ENCODE measurements at regions not wholly inside any gene's neighbourhood (a gene's known extent, or its start where the extent isn't known, plus 50 kb on each side); places are given as distances from the start of the nearest gene placed in this dataset.
A peak's percentile ranks its signal among the peaks of the same experiment; 100 is the strongest.

DNA sequence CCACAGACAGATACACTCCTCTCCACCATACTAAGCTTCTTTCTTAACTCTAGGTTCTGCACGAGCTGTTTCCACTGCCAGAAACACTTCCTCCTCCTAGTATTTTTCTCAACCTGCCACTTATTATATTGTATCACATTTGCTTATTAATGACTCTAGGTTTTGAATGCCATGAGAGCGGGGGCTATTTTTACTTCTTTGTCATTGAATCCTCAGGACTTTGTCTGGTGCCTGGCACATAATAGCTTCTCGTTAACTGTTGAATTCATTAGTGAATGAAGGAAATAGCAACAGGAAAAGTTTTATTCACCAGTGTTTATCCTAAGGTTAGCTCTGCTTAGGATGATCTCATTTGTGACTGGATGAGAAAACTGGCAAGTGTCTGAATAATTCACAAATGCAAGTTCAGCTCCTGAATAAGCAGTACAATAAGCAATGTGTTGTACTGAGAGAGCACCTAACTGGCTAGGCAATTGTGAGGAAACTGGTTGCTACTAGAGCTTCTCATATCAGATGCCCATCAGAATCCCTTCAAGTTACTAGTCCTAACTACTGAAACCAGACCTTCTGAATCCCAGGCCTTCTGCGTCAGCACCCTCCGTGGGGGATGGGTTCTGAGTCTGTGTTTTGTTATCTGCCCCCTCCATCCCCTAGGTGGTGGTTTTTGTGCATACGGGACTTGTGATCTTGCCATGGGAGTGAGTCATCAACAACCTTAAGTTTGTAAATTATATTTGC, 92.7 kb downstream of the LSMEM1 start:
- H3K27ac Mint-ChIP-seq: peak overlapping the region; percentile 13 to 70 (median 69)
- TF ChIP-seq, protein P1, sequence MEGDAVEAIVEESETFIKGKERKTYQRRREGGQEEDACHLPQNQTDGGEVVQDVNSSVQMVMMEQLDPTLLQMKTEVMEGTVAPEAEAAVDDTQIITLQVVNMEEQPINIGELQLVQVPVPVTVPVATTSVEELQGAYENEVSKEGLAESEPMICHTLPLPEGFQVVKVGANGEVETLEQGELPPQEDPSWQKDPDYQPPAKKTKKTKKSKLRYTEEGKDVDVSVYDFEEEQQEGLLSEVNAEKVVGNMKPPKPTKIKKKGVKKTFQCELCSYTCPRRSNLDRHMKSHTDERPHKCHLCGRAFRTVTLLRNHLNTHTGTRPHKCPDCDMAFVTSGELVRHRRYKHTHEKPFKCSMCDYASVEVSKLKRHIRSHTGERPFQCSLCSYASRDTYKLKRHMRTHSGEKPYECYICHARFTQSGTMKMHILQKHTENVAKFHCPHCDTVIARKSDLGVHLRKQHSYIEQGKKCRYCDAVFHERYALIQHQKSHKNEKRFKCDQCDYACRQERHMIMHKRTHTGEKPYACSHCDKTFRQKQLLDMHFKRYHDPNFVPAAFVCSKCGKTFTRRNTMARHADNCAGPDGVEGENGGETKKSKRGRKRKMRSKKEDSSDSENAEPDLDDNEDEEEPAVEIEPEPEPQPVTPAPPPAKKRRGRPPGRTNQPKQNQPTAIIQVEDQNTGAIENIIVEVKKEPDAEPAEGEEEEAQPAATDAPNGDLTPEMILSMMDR (IDR thresholded peaks at IDR 0.05; ENCODE audit: unreplicated experiment in 3 of 3): no peak
- H3K4me1 Mint-ChIP-seq: peaks cover 27% of the 10 kb centered on the region
- peaks cover 5% of the 10 kb centered on the region for H3K9me3 Mint-ChIP-seq
- H3K36me3 Mint-ChIP-seq (ENCODE audit: low read depth): no peaks in the 10 kb centered on the region
- no peaks in the 10 kb centered on the region for H3K27me3 Mint-ChIP-seq (ENCODE audit: low read depth)
- H3K4me3 Mint-ChIP-seq: no peak overlapping the region

DNA sequence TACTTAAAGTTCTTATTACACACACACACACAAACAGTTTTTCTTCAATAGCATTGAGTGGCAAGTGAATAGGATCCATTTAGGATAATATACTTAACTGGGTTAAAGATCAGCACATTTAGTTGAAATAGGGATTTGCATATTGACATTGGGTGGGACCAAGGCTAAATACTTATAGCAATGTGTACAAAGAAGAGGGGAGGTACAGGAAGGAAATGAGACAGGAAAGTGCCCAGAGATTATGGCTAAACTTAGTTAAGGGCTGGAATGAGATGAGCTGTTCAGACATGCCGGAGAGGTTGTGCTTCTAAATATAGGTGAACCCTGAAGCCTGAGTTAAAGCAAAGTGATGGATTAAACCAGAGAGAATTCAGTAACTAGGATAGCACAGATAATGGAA, 95.1 kb downstream of the LSMEM1 start:
- H3K4me3 Mint-ChIP-seq: no peak overlapping the region
- H3K36me3 Mint-ChIP-seq (ENCODE audit: low read depth): no peaks in the 10 kb centered on the region
- TF ChIP-seq, protein P1 (IDR thresholded peaks at IDR 0.05; ENCODE audit: unreplicated experiment in 3 of 3): no peak
- peaks cover 28% of the 10 kb centered on the region for H3K4me1 Mint-ChIP-seq
- no peak overlapping the region for H3K27ac Mint-ChIP-seq
- peaks cover 5% of the 10 kb centered on the region for H3K9me3 Mint-ChIP-seq
- no peaks in the 10 kb centered on the region for H3K27me3 Mint-ChIP-seq (ENCODE audit: low read depth)

DNA sequence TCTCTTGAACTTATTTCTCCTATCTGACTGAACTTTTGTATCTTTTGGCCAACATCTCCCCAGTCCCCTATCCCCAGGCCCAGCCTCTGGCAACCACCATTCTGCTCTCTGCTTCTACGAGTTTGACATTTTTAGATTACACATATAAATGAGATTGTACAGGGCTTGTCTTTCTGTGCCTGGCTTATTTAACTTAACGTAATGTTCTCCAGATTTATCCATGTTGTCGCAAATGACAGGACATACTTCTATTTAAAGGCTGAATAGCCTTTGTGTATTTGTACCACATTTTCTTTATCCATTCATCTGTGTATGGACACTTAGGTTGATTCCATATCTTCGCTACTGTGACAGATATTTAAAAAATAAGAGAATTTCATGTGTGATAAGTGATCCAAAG, 98.6 kb downstream of the LSMEM1 start:
- Mint-ChIP-seq H3K36me3 (ENCODE audit: low read depth) (no peaks in the 10 kb centered on the region), H3K27ac (no peak overlapping the region), H3K4me3 (no peak overlapping the region), H3K9me3 (peaks cover 5% of the 10 kb centered on the region), H3K4me1 (peaks cover 18% of the 10 kb centered on the region), H3K27me3 (ENCODE audit: low read depth) (no peaks in the 10 kb centered on the region)
- TF ChIP-seq, protein P1 (IDR thresholded peaks at IDR 0.05; ENCODE audit: unreplicated experiment in 3 of 3): no peak

DNA sequence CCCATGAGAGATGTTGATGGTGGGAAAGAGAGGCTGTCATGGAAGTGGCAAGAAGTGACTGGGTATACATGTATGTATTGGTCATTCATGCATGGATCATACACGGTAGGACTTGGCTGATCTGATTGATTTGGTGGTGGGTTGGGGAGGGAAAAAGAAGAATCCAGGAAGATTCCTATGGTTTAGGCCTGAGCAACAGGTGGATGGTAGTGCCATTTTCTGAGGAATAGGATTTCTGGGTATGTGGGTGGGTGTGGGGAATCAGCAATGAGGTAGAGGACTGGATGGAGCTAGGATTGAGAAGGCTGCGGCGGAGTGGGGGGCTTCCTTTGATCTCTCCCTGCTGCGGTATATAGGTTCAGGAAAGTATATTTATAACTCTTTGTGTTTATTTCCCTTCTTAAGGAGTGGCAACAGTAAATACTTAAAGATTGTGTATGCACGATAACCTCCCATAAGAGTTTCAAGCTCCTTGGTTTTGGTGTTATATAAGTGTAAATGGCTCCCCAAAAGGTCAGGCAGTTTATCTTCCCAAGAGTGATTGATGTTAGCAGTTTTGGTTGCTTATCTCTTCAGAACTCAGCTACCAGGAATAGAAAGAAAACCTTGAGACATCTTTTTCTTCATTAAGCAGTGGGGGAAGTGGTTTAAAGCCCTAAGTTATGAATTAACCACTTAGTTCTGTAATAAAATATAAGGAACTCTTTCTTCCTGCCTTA, 100.1 kb downstream of the LSMEM1 start:
- Mint-ChIP-seq H3K9me3 (peaks cover 5% of the 10 kb centered on the region), H3K36me3 (ENCODE audit: low read depth) (no peaks in the 10 kb centered on the region), H3K27ac (no peak overlapping the region), H3K4me3 (no peak overlapping the region), H3K27me3 (ENCODE audit: low read depth) (no peaks in the 10 kb centered on the region), H3K4me1 (peaks cover 15% of the 10 kb centered on the region)
- TF ChIP-seq, protein P1 (IDR thresholded peaks at IDR 0.05; ENCODE audit: unreplicated experiment in 3 of 3): no peak

DNA sequence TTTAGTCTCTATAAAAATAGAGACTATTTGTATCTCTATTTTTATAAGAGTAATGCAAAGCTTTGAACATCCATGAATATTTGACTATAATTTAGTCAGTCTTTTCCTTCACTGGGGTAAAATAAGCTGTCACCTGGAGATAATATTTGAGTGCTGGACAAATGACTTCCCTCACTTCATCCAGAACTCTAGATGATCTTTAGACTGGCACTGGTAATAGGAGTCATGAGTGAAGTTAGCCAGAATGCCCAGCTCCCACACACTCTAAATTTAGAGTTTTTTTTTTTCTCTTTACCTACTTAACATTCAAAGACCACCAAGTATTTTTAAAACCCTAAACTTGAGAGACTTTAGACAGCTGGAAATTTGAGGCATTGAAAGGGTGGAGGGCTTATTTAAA, 100.7 kb downstream of the LSMEM1 start:
- peaks cover 8% of the 10 kb centered on the region for H3K4me1 Mint-ChIP-seq
- peak overlapping the region in 2 of 3 experiments; percentile 46 to 59 for H3K4me3 Mint-ChIP-seq
- no peak overlapping the region for H3K27ac Mint-ChIP-seq
- H3K9me3 Mint-ChIP-seq: peaks cover under 1% of the 10 kb centered on the region
- no peaks in the 10 kb centered on the region for H3K27me3 Mint-ChIP-seq (ENCODE audit: low read depth)
- TF ChIP-seq, protein P1 (IDR thresholded peaks at IDR 0.05; ENCODE audit: unreplicated experiment in 3 of 3): no peak
- no peaks in the 10 kb centered on the region for H3K36me3 Mint-ChIP-seq (ENCODE audit: low read depth)
